ENCODE measurements at regions not wholly inside any gene's neighbourhood (a gene's known extent, or its start where the extent isn't known, plus 50 kb on each side); places are given as distances from the start of the nearest gene placed in this dataset.

GRCh38 chr2:128412181-128412871 lies 93.7 kb upstream of the HS6ST1 start:
- DNase-seq = peak; percentile 13
- Histone ChIP-seq H3K27ac (no peak overlapping the region), H3K27me3 (no peaks in the 10 kb centered on the region), H3K4me1 (no peaks in the 10 kb centered on the region), H3K36me3 (ENCODE audit: low read depth, missing control alignments) (no peaks in the 10 kb centered on the region), H3K4me3 (no peak overlapping the region), H3K9me3 (no peaks in the 10 kb centered on the region)
- whole genome bisulfite sequencing, 2 donors = 88% methylated on average over 7 of the region's 7 CpGs
- intact Hi-C loops (cut with DNase I; ENCODE audit: low total_unique reads) = no loop called here
- TF ChIP-seq, protein P1, sequence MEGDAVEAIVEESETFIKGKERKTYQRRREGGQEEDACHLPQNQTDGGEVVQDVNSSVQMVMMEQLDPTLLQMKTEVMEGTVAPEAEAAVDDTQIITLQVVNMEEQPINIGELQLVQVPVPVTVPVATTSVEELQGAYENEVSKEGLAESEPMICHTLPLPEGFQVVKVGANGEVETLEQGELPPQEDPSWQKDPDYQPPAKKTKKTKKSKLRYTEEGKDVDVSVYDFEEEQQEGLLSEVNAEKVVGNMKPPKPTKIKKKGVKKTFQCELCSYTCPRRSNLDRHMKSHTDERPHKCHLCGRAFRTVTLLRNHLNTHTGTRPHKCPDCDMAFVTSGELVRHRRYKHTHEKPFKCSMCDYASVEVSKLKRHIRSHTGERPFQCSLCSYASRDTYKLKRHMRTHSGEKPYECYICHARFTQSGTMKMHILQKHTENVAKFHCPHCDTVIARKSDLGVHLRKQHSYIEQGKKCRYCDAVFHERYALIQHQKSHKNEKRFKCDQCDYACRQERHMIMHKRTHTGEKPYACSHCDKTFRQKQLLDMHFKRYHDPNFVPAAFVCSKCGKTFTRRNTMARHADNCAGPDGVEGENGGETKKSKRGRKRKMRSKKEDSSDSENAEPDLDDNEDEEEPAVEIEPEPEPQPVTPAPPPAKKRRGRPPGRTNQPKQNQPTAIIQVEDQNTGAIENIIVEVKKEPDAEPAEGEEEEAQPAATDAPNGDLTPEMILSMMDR (IDR thresholded peaks at IDR 0.05) = no peak
- no peak for TF ChIP-seq POLR2A (IDR thresholded peaks at IDR 0.05)

DNA sequence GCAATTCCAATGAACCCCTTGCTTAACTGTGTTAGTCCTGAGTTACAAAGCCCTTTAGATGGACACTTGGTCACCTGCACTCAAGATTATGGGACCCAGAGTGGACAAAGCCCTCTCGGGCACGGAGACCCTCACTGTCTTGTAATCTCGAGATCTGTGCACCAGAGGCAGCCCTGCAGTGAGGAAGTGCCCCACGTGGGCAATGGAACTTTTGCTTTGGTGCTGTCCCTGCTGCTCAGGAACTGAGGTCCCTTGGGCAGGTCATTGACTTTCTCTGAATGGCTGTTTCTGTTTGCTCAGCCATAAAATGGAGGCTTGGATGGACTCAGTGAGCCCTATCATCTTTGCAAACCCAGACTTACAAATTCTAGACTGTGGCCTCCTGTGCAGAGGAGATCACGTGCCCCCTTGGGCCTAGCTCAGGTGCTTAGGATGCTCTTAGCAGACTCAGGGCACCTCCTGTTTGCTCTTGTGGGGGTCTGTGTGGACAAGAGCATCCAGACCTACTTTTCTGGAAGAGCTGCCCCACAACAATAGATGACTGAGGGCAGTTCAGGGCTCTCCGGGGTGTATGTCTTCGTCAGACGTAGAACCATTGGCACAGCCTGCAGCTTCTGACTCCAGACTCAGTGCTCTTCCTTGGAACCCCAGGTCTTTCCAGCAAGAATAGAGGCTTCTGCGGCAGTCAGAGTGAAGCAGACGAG lies 94.5 kb upstream of the HS6ST1 start:
- no peak overlapping the region for H3K27ac ChIP-seq
- no peak for TF ChIP-seq POLR2A (IDR thresholded peaks at IDR 0.05)
- TF ChIP-seq, protein P1 (IDR thresholded peaks at IDR 0.05) = no peak
- no peaks in the 10 kb centered on the region for H3K27me3 ChIP-seq
- intact Hi-C loops (cut with DNase I; ENCODE audit: low total_unique reads) = no loop called here
- no peaks in the 10 kb centered on the region for H3K9me3 ChIP-seq
- no peaks in the 10 kb centered on the region for H3K4me1 ChIP-seq
- no peak for DNase-seq
- H3K4me3 ChIP-seq = no peak overlapping the region
- 93 to 94% methylated on average over 5 to 10 of the region's 10 CpGs for whole genome bisulfite sequencing, 2 donors
- no peaks in the 10 kb centered on the region for H3K36me3 ChIP-seq (ENCODE audit: low read depth, missing control alignments)

DNA sequence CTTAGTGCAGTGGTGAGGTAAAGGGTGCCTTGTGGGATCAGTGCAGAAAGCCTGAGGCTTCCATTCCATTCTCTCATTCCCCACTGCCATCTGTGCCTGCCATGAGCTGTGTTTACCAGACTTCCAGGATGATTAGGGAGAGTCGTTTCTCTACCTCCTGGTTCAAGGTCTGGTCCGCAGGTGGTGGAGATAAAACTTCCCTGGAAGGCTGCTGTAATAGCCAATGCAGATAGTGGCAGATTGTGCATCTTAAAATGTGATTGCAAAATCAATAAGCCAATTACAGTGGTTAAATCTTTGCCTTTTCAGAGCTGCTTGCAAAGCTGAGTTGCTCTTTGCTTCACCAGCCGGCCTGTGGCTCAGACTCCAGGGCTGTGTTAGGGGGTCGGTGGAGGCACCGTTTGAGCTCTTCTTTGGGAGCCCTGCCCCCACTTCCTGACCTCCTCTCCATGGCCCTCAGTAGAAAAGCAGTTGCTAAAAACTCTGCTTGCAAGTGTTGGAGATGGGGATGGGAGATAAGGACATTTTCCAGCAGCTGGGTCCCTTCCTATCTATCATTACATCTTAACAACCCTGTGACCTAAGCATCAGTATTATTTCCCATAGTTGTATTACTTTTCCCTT lies 95.2 kb upstream of the HS6ST1 start:
- intact Hi-C loops (cut with DNase I; ENCODE audit: low total_unique reads) = no loop called here
- 57 to 65% methylated on average over 5 of the region's 5 CpGs for WGBS, 2 donors
- DNase-seq = no peak

DNA sequence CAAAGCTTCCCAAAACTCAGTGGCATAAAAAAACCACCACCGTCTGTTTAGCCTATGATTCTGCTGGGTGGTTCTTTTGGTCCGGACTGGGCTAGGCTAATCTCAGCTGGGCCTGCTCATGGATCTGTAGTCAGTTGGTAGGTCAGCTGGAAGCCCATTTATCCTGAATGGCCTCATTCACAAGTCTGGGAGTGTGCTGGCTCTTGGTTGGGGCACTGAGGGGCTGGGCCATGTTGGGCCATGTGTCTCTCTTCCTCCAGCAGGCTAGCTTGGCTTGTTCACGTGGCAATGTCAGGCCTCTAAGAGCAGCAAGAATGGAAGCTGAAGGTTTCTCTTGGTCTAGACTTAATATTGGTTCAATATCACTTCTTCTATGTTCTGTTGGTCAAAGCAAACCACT lies 95.7 kb upstream of the HS6ST1 start:
- no peak overlapping the region for H3K27ac ChIP-seq
- H3K9me3 ChIP-seq = no peaks in the 10 kb centered on the region
- H3K27me3 ChIP-seq = no peaks in the 10 kb centered on the region
- DNase-seq = no peak
- H3K4me3 ChIP-seq = no peak overlapping the region
- no peaks in the 10 kb centered on the region for H3K4me1 ChIP-seq
- intact Hi-C loops (cut with DNase I; ENCODE audit: low total_unique reads) = no loop called here
- TF ChIP-seq POLR2A (IDR thresholded peaks at IDR 0.05) = no peak
- TF ChIP-seq, protein P1 (IDR thresholded peaks at IDR 0.05) = no peak
- 97% methylated on average over 3 of the region's 3 CpGs for WGBS, 2 donors
- no peaks in the 10 kb centered on the region for H3K36me3 ChIP-seq (ENCODE audit: low read depth, missing control alignments)

More for the DNA sequence above, 95.2 kb upstream of the HS6ST1 start:
- Histone ChIP-seq H3K9me3 (no peaks in the 10 kb centered on the region), H3K27ac (no peak overlapping the region), H3K4me1 (no peaks in the 10 kb centered on the region), H3K4me3 (no peak overlapping the region), H3K36me3 (ENCODE audit: low read depth, missing control alignments) (no peaks in the 10 kb centered on the region), H3K27me3 (no peaks in the 10 kb centered on the region)
- TF ChIP-seq, protein P1 (IDR thresholded peaks at IDR 0.05) = no peak
- no peak for TF ChIP-seq POLR2A (IDR thresholded peaks at IDR 0.05)

Measured in testis (tissue), 2 donors.